HepG2 (cell line): ENCODE measurements at regions not wholly inside any gene's neighbourhood (a gene's known extent, or its start where the extent isn't known, plus 50 kb on each side); places are given as distances from the start of the nearest gene placed in this dataset.

ENCODE experiments used
- ATAC-seq: fragments of 200-7000 bp; cut with Tn5 transposase; 3 replicates; pipeline ENCODE4 v1.9.1; 2020; ENCODE audit warnings: mild to moderate bottlenecking, moderate library complexity
- BruUV-seq: library from RNA; stranded (reverse); fragments of 400-500 nt; replicated peaks from 2 replicates; lab custom pipeline; 2021; lab: Mats Ljungman, UMichigan
- CTCF ChIA-PET: fragments of 300-600 bp; formaldehyde crosslinking; extraction: SDS; loops from one replicate; lab custom pipeline; 2021; ENCODE audit warnings: low total read pairs, inconsistent platforms, low intra/inter-chr PET ratio; lab: Yijun Ruan, JAX
- POLR2A ChIA-PET: fragments of 350-600 bp; sonication (Branson Sonifier 250); formaldehyde crosslinking; loops from one replicate; lab custom pipeline; 2020; ENCODE audit warnings: antibody characterized with exemption, inconsistent platforms; lab: Yijun Ruan, JAX
- DNase-seq: peaks from one replicate; pipeline ENCODE4 v3.0.0-alpha.2; 2015; ENCODE audit warnings: low spot score
- FAIRE-seq: peaks from 3 replicates; lab custom pipeline; 2011; peaks lifted over from hg19 to GRCh38; lab: Jason Lieb, UNC
- H2AFZ ChIP-seq: one replicate; pipeline ENCODE4 v1.6.1; 2011; ENCODE audit warnings: low read length, inconsistent platforms
- H3K27ac ChIP-seq: fragments of 300-600 bp; 3 replicates; pipeline ENCODE4 v1.8.0; 2011; ENCODE audit warnings: mixed run types, mild to moderate bottlenecking, mixed read lengths, low read length, inconsistent platforms; ENCODE audit not compliant: insufficient read depth; ENCODE audit errors: extremely low read length
- H3K27me3 ChIP-seq, 2 experiments: fragments of 200-600 bp in 1 of 2; 2 replicates in 1 of 2; 3 replicates in 1 of 2; pipeline versions ENCODE4 v1.6.0 to v1.8.0; 2011; ENCODE audit warnings: low read length in 2 of 2, mild to moderate bottlenecking in 2 of 2, moderate library complexity in 2 of 2, inconsistent platforms in 1 of 2; ENCODE audit not compliant: insufficient read depth in 2 of 2, control insufficient read depth in 1 of 2
- H3K36me3 ChIP-seq, 2 experiments: fragments of 200-600 bp in 1 of 2; replicated peaks in 1 of 2; 2 replicates in 1 of 2; 3 replicates in 1 of 2; pipeline versions ENCODE4 v1.5.1 to v1.8.0; 2011; ENCODE audit warnings: low read length in 2 of 2, inconsistent platforms in 1 of 2; ENCODE audit not compliant: insufficient read depth in 2 of 2, control insufficient read depth in 1 of 2
- H3K4me1 ChIP-seq: 2 replicates; pipeline ENCODE4 v1.5.1; 2012; ENCODE audit warnings: low read length, inconsistent platforms; ENCODE audit not compliant: insufficient read depth
- H3K4me2 ChIP-seq: 2 replicates; pipeline ENCODE4 v1.6.0; 2011; ENCODE audit warnings: low read depth, low read length, inconsistent platforms
- H3K4me3 ChIP-seq, 3 experiments: fragments of 200-600 bp in 1 of 3; sonication (generic), shearing (Covaris generic) in 1 of 3; replicated peaks in 1 of 3; 2 replicates each; pipeline ENCODE4 v1.5.1; 2011 to 2016; ENCODE audit warnings: low read length in 3 of 3, inconsistent platforms in 2 of 3, low read depth in 2 of 3, mild to moderate bottlenecking in 2 of 3, control low read depth in 1 of 3, mixed read lengths in 1 of 3; ENCODE audit not compliant: insufficient read depth in 1 of 3
- H3K79me2 ChIP-seq: one replicate; pipeline ENCODE4 v1.6.1; 2011; ENCODE audit warnings: low read length, inconsistent platforms; ENCODE audit not compliant: insufficient read depth
- H3K9ac ChIP-seq: 2 replicates; pipeline ENCODE4 v1.6.0; 2011; ENCODE audit warnings: mild to moderate bottlenecking, low read depth, low read length, inconsistent platforms; ENCODE audit not compliant: insufficient read depth
- H3K9me3 ChIP-seq: 2 replicates; pipeline ENCODE4 v1.5.1; 2012; ENCODE audit warnings: mild to moderate bottlenecking, low read length
- H4K20me1 ChIP-seq: 2 replicates; pipeline ENCODE4 v1.6.0; 2011; ENCODE audit warnings: inconsistent platforms, mild to moderate bottlenecking, low read length, moderate library complexity; ENCODE audit not compliant: insufficient read depth
- ARNT2 ChIP-seq: sonication (generic); formaldehyde crosslinking; IDR thresholded peaks from 2 replicates; pipeline ENCODE4 v1.8.0; 2022; ENCODE audit warnings: mild to moderate bottlenecking, low read depth, missing genetic modification reagents, moderate library complexity
- MLLT10 ChIP-seq: sonication (generic); formaldehyde crosslinking; IDR thresholded peaks from 2 replicates; pipeline ENCODE4 v1.4.0; 2020; ENCODE audit warnings: missing genetic modification reagents
- NCOA1 ChIP-seq: sonication (generic); formaldehyde crosslinking; IDR thresholded peaks from 2 replicates; pipeline ENCODE4 v1.9.0; 2021; ENCODE audit warnings: missing genetic modification reagents
- NFIC ChIP-seq: IDR thresholded peaks from 2 replicates; pipeline ENCODE4 v1.6.1; 2012; ENCODE audit warnings: mild to moderate bottlenecking, low read length, inconsistent platforms
- POLR2G ChIP-seq: fragments of 200-400 bp; formaldehyde crosslinking; IDR thresholded peaks from 2 replicates; pipeline ENCODE4 v1.6.1; 2018; ENCODE audit warnings: mild to moderate bottlenecking, low read depth, low read length, moderate library complexity
- RFX3 ChIP-seq: IDR thresholded peaks from 2 replicates; pipeline ENCODE4 v1.6.1; 2016; ENCODE audit warnings: missing biosample characterization, missing genetic modification reagents
- ZNF775 ChIP-seq: sonication (generic); formaldehyde crosslinking; IDR thresholded peaks from 2 replicates; pipeline ENCODE4 v1.4.0; 2020; ENCODE audit warnings: missing genetic modification reagents, mild to moderate bottlenecking, moderate library complexity, borderline replicate concordance
- WGBS: methylation state at CpG from one replicate; pipeline ENCODE4 v1.1.6; 2017; ENCODE audit warnings: low lambda C conversion rate; 5-methylcytosine and 5-hydroxymethylcytosine counted together
- in situ Hi-C: cut with HindIII; loops from 2 replicates; pipeline ENCODE4 v1.10.0; 2017; ENCODE audit warnings: low pct_unique_long_range_greater_than_20kb; ENCODE audit not compliant: extremely low pct_ligation_motif_present
- intact Hi-C: fragments of 100-400 bp; cut with micrococcal nuclease; formaldehyde crosslinking; loops from one replicate; pipeline ENCODE4 v1.10.0; 2022; ENCODE audit not compliant: unreplicated experiment
- TF ChIP-seq, protein P1 (sequence below): sonication (generic); IDR thresholded peaks from 2 replicates; pipeline ENCODE4 v1.6.1; 2016; ENCODE audit warnings: low read depth, borderline replicate concordance
- TF ChIP-seq, protein P2 (sequence below): sonication (generic); formaldehyde crosslinking; IDR thresholded peaks from 2 replicates; pipeline ENCODE4 v1.5.1; 2020; ENCODE audit warnings: mild to moderate bottlenecking, missing genetic modification reagents, moderate library complexity
- TF ChIP-seq, protein P3 (sequence below): sonication (generic); formaldehyde crosslinking; IDR thresholded peaks from 2 replicates; pipeline ENCODE4 v1.5.1; 2020; ENCODE audit warnings: missing genetic modification reagents, mild to moderate bottlenecking, borderline replicate concordance
- TF ChIP-seq, protein P4 (sequence below): sonication (generic); formaldehyde crosslinking; conservative IDR thresholded peaks from 2 replicates; pipeline ENCODE4 v1.4.0; 2020; ENCODE audit warnings: missing genetic modification reagents
- TF ChIP-seq, protein P5 (sequence below): sonication (generic); formaldehyde crosslinking; IDR thresholded peaks from 2 replicates; pipeline ENCODE4 v1.4.0; 2020; ENCODE audit warnings: missing genetic modification reagents
- TF ChIP-seq, protein P6 (sequence below): sonication (generic); formaldehyde crosslinking; IDR thresholded peaks from 2 replicates; pipeline ENCODE4 v1.5.0; 2020; ENCODE audit warnings: mild to moderate bottlenecking, missing genetic modification reagents

DNA sequence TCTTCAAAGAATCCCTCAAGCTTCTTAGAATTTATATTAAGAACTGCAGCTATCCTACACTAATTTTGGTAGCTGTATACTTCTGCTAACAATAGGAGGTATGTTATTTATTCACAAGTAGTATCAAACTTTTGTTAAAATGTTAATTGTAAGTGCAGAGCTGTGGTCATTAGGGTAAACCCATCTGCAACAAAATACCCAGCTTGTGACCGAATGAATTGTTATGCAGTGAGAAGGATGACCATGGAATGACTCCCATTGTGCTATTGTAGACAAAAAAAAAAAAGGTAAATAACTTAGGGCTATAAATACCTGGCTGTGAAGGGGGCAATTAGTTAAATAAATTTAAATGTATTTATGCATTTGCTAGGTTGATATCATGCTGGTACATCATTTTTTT is 186.1 kb downstream of the ADCYAP1 start:
- ATAC-seq: no peak
- ChIA-PET CTCF (no interaction called here), POLR2A (no interaction called here)
- WGBS: 0% methylated on average over 1 of the region's 1 CpG
- H3K4me2 ChIP-seq: no peak overlapping the region
- FAIRE-seq: no peak
- BruUV-seq: no TSS peak
- H3K9ac ChIP-seq: no peak overlapping the region
- in situ Hi-C loops (no loop called here), intact Hi-C loops (no loop called here)
- TF ChIP-seq, protein P1, sequence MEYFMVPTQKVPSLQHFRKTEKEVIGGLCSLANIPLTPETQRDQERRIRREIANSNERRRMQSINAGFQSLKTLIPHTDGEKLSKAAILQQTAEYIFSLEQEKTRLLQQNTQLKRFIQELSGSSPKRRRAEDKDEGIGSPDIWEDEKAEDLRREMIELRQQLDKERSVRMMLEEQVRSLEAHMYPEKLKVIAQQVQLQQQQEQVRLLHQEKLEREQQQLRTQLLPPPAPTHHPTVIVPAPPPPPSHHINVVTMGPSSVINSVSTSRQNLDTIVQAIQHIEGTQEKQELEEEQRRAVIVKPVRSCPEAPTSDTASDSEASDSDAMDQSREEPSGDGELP: no peak
- TF ChIP-seq RFX3 (CRISPR knock-in tag) (no peak), NCOA1 (CRISPR knock-in tag) (no peak), NFIC (no peak), ARNT2 (CRISPR knock-in tag) (no peak), POLR2G (no peak), MLLT10 (no peak), ZNF775 (CRISPR knock-in tag) (no peak)
- TF ChIP-seq, protein P2, sequence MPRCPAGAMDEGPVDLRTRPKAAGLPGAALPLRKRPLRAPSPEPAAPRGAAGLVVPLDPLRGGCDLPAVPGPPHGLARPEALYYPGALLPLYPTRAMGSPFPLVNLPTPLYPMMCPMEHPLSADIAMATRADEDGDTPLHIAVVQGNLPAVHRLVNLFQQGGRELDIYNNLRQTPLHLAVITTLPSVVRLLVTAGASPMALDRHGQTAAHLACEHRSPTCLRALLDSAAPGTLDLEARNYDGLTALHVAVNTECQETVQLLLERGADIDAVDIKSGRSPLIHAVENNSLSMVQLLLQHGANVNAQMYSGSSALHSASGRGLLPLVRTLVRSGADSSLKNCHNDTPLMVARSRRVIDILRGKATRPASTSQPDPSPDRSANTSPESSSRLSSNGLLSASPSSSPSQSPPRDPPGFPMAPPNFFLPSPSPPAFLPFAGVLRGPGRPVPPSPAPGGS: no peak
- TF ChIP-seq, protein P3, sequence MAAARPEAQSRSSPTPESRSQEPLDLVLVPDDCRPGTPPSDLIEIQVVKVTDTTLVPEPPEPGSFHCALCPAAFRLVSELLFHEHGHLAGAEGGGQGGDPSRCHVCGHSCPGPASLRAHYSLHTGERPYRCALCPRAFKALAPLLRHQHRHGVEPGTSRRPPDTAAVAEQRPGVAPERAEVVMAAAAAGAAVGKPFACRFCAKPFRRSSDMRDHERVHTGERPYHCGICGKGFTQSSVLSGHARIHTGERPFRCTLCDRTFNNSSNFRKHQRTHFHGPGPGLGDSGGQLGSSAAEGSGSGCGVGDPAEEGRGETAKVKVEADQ (CRISPR knock-in tag): no peak
- TF ChIP-seq, protein P4, sequence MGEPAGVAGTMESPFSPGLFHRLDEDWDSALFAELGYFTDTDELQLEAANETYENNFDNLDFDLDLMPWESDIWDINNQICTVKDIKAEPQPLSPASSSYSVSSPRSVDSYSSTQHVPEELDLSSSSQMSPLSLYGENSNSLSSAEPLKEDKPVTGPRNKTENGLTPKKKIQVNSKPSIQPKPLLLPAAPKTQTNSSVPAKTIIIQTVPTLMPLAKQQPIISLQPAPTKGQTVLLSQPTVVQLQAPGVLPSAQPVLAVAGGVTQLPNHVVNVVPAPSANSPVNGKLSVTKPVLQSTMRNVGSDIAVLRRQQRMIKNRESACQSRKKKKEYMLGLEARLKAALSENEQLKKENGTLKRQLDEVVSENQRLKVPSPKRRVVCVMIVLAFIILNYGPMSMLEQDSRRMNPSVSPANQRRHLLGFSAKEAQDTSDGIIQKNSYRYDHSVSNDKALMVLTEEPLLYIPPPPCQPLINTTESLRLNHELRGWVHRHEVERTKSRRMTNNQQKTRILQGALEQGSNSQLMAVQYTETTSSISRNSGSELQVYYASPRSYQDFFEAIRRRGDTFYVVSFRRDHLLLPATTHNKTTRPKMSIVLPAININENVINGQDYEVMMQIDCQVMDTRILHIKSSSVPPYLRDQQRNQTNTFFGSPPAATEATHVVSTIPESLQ (CRISPR knock-in tag): no peak
- TF ChIP-seq, protein P5, sequence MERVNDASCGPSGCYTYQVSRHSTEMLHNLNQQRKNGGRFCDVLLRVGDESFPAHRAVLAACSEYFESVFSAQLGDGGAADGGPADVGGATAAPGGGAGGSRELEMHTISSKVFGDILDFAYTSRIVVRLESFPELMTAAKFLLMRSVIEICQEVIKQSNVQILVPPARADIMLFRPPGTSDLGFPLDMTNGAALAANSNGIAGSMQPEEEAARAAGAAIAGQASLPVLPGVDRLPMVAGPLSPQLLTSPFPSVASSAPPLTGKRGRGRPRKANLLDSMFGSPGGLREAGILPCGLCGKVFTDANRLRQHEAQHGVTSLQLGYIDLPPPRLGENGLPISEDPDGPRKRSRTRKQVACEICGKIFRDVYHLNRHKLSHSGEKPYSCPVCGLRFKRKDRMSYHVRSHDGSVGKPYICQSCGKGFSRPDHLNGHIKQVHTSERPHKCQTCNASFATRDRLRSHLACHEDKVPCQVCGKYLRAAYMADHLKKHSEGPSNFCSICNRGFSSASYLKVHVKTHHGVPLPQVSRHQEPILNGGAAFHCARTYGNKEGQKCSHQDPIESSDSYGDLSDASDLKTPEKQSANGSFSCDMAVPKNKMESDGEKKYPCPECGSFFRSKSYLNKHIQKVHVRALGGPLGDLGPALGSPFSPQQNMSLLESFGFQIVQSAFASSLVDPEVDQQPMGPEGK (CRISPR knock-in tag): no peak
- TF ChIP-seq, protein P6, sequence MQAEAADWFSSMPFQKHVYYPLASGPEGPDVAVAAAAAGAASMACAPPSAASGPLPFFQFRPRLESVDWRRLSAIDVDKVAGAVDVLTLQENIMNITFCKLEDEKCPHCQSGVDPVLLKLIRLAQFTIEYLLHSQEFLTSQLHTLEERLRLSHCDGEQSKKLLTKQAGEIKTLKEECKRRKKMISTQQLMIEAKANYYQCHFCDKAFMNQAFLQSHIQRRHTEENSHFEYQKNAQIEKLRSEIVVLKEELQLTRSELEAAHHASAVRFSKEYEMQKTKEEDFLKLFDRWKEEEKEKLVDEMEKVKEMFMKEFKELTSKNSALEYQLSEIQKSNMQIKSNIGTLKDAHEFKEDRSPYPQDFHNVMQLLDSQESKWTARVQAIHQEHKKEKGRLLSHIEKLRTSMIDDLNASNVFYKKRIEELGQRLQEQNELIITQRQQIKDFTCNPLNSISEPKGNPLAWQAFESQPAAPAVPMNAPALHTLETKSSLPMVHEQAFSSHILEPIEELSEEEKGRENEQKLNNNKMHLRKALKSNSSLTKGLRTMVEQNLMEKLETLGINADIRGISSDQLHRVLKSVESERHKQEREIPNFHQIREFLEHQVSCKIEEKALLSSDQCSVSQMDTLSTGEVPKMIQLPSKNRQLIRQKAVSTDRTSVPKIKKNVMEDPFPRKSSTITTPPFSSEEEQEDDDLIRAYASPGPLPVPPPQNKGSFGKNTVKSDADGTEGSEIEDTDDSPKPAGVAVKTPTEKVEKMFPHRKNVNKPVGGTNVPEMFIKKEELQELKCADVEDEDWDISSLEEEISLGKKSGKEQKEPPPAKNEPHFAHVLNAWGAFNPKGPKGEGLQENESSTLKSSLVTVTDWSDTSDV (CRISPR knock-in tag): no peak
- no peaks in the 10 kb centered on the region for H3K36me3 ChIP-seq
- H3K4me1 ChIP-seq: no peaks in the 10 kb centered on the region
- no peaks in the 10 kb centered on the region for H4K20me1 ChIP-seq
- H3K4me3 ChIP-seq: no peak overlapping the region
- no peak overlapping the region for H3K27ac ChIP-seq
- no peak for DNase-seq
- no peak overlapping the region for H2AFZ ChIP-seq
- no peaks in the 10 kb centered on the region for H3K27me3 ChIP-seq
- H3K79me2 ChIP-seq: no peaks in the 10 kb centered on the region
- no peaks in the 10 kb centered on the region for H3K9me3 ChIP-seq
